A549 (cell line): ENCODE measurements at regions not wholly inside any gene's neighbourhood (a gene's known extent, or its start where the extent isn't known, plus 50 kb on each side); places are given as distances from the start of the nearest gene placed in this dataset.
A peak's percentile ranks its signal among the peaks of the same experiment; 100 is the strongest.

ENCODE experiments used
- ATAC-seq, 2 experiments: fragments of 200-7000 bp in 1 of 2; fragments of >200 bp in 1 of 2; cut with Nextera tagmentation in 1 of 2; cut with Tn5 transposase in 1 of 2; 3 replicates each; pipeline versions ENCODE4 v1.8.0 to v1.9.1; 2018 to 2020; ENCODE audit warnings: mild to moderate bottlenecking in 1 of 2, moderate library complexity in 1 of 2
- CTCF ChIA-PET: fragments of 300-600 bp; sonication (Branson Sonifier 250); formaldehyde crosslinking; extraction: SDS; loops from one replicate; lab custom pipeline; 2021; ENCODE audit warnings: antibody characterized with exemption, inconsistent platforms; lab: Yijun Ruan, JAX
- POLR2A ChIA-PET: fragments of 350-600 bp; formaldehyde crosslinking; extraction: SDS; loops from one replicate; lab custom pipeline; 2021; ENCODE audit warnings: antibody characterized with exemption, inconsistent platforms; lab: Yijun Ruan, JAX
- DNase-seq, 2 experiments: peaks; one replicate each; pipeline versions ENCODE4 v3.0.0 to v3.0.0-alpha.2; 2011 to 2016; ENCODE audit warnings: low read depth in 1 of 2, low spot score in 1 of 2
- FAIRE-seq: peaks from 2 replicates; lab custom pipeline; 2011; peaks lifted over from hg19 to GRCh38; lab: Jason Lieb, UNC
- H3K27ac ChIP-seq, 2 experiments: fragments of >200 bp; sonication (Bioruptor Twin); formaldehyde crosslinking; 3 replicates each; pipeline ENCODE4 v1.5.1; 2016 to 2017
- H3K4me1 ChIP-seq: fragments of >200 bp; sonication (Bioruptor Twin); formaldehyde crosslinking; 3 replicates; pipeline ENCODE4 v1.6.1; 2016
- H3K4me2 ChIP-seq: fragments of >200 bp; sonication (Bioruptor Twin); formaldehyde crosslinking; 3 replicates; pipeline ENCODE4 v1.6.1; 2016
- H3K4me3 ChIP-seq: fragments of >200 bp; sonication (Bioruptor Twin); formaldehyde crosslinking; 3 replicates; pipeline ENCODE4 v1.5.1; 2016
- H3K9me3 ChIP-seq: fragments of >200 bp; sonication (Bioruptor Twin); formaldehyde crosslinking; 3 replicates; pipeline ENCODE4 v1.6.1; 2016
- CBX2 ChIP-seq: fragments of 200-600 bp; sonication (generic); IDR thresholded peaks from 2 replicates; pipeline ENCODE4 v1.6.1; 2016; ENCODE audit warnings: low read depth, mild to moderate bottlenecking, borderline replicate concordance
- CEBPB ChIP-seq, 2 experiments: fragments of >200 bp in 1 of 2; sonication (Bioruptor Twin) in 1 of 2; formaldehyde crosslinking in 1 of 2; IDR thresholded peaks; 2 replicates each; pipeline ENCODE4 v1.6.1; 2012 to 2016
- CHD2 ChIP-seq: fragments of 150-350 bp; IDR thresholded peaks from 2 replicates; pipeline ENCODE4 v1.6.1; 2014; ENCODE audit warnings: low read length; ENCODE audit not compliant: partially characterized antibody
- CHD4 ChIP-seq: fragments of 200-600 bp; sonication (generic); IDR thresholded peaks from 2 replicates; pipeline ENCODE4 v1.6.1; 2016; ENCODE audit warnings: antibody characterized with exemption, mild to moderate bottlenecking, borderline replicate concordance
- EHMT2 ChIP-seq: fragments of 200-600 bp; sonication (generic); IDR thresholded peaks from 2 replicates; pipeline ENCODE4 v1.6.1; 2016; ENCODE audit warnings: antibody characterized with exemption, low read depth, mild to moderate bottlenecking, moderate library complexity
- HOXA7 ChIP-seq: fragments of 250-450 bp; sonication (Bioruptor Pico); IDR thresholded peaks from 2 replicates; pipeline ENCODE4 v1.5.0; 2020; ENCODE audit warnings: mild to moderate bottlenecking, moderate library complexity
- JUN ChIP-seq, 2 experiments: fragments of >200 bp; sonication (Bioruptor Twin); formaldehyde crosslinking; IDR thresholded peaks; 2 replicates in 1 of 2; 3 replicates in 1 of 2; pipeline ENCODE4 v1.6.1; 2016 to 2017
- KDM5A ChIP-seq: fragments of 200-600 bp; sonication (generic); IDR thresholded peaks from 2 replicates; pipeline ENCODE4 v1.6.1; 2016; ENCODE audit warnings: antibody characterized with exemption, mild to moderate bottlenecking
- MYC ChIP-seq: IDR thresholded peaks from 2 replicates; pipeline ENCODE4 v1.6.1; 2012; ENCODE audit warnings: mild to moderate bottlenecking, inconsistent platforms, low read length, improper control_type of control experiment, borderline replicate concordance
- NFE2L2 ChIP-seq: fragments of 150-350 bp; conservative IDR thresholded peaks from 2 replicates; pipeline ENCODE4 v1.6.1; 2014; ENCODE audit warnings: low read length
- NPAS2 ChIP-seq: fragments of 250-450 bp; sonication (Bioruptor Pico); IDR thresholded peaks from 2 replicates; pipeline ENCODE4 v1.8.0; 2022; ENCODE audit warnings: mild to moderate bottlenecking, moderate library complexity, borderline replicate concordance
- PHF8 ChIP-seq: fragments of 200-600 bp; sonication (generic); IDR thresholded peaks from 2 replicates; pipeline ENCODE4 v1.6.1; 2016; ENCODE audit warnings: low read depth, mild to moderate bottlenecking, antibody characterized with exemption, moderate library complexity, borderline replicate concordance
- POLR2AphosphoS2 ChIP-seq: conservative IDR thresholded peaks from 2 replicates; pipeline ENCODE4 v1.6.1; 2012; ENCODE audit warnings: low read length, improper control_type of control experiment, inconsistent platforms
- RAD21 ChIP-seq, 2 experiments: fragments of >200 bp in 1 of 2; sonication (Bioruptor Twin) in 1 of 2; formaldehyde crosslinking in 1 of 2; IDR thresholded peaks in 1 of 2; conservative IDR thresholded peaks in 1 of 2; 2 replicates in 1 of 2; 3 replicates in 1 of 2; pipeline ENCODE4 v1.6.1; 2012 to 2018; ENCODE audit warnings: inconsistent platforms in 1 of 2
- REST ChIP-seq: fragments of 200-600 bp; sonication (generic); IDR thresholded peaks from 2 replicates; pipeline ENCODE4 v1.6.1; 2016; ENCODE audit warnings: antibody characterized with exemption, mild to moderate bottlenecking, moderate library complexity
- RNF2 ChIP-seq: fragments of 200-600 bp; sonication (generic); IDR thresholded peaks from 2 replicates; pipeline ENCODE4 v1.6.1; 2016; ENCODE audit warnings: low read depth, mild to moderate bottlenecking, antibody characterized with exemption, moderate library complexity, borderline replicate concordance
- SREBF2 ChIP-seq: fragments of 450-650 bp; IDR thresholded peaks from 2 replicates; pipeline ENCODE4 v1.6.1; 2014; ENCODE audit warnings: mild to moderate bottlenecking, moderate library complexity
- TFCP2L1 ChIP-seq: fragments of 250-450 bp; sonication (Bioruptor Pico); IDR thresholded peaks from 2 replicates; pipeline ENCODE4 v1.5.0; 2021; ENCODE audit warnings: mild to moderate bottlenecking
- TP53 ChIP-seq: fragments of 250-450 bp; sonication (Bioruptor Pico); IDR thresholded peaks from 2 replicates; pipeline ENCODE4 v1.5.0; 2021; ENCODE audit warnings: mild to moderate bottlenecking, moderate library complexity
- USF2 ChIP-seq: fragments of 450-650 bp; IDR thresholded peaks from 2 replicates; pipeline ENCODE4 v1.6.1; 2014; ENCODE audit warnings: antibody characterized with exemption
- ZC3H11A ChIP-seq: fragments of 450-650 bp; IDR thresholded peaks from 2 replicates; pipeline ENCODE4 v1.6.1; 2014; ENCODE audit warnings: antibody characterized with exemption, mild to moderate bottlenecking
- ZNF302 ChIP-seq: fragments of 250-450 bp; sonication (Bioruptor Pico); IDR thresholded peaks from 2 replicates; pipeline ENCODE4 v1.9.0; 2021; ENCODE audit warnings: inconsistent platforms, mild to moderate bottlenecking, moderate library complexity
- WGBS: methylation state at CpG from one replicate; pipeline ENCODE4 v1.1.6; 2017; ENCODE audit errors: missing lambda C conversion rate; 5-methylcytosine and 5-hydroxymethylcytosine counted together
- TF ChIP-seq, protein P1 (sequence below): fragments of >200 bp; sonication (Bioruptor Twin); formaldehyde crosslinking; IDR thresholded peaks from 2 replicates; pipeline ENCODE4 v1.6.1; 2016
- TF ChIP-seq, protein P2 (sequence below): fragments of 250-450 bp; sonication (Bioruptor Pico); IDR thresholded peaks from 2 replicates; pipeline ENCODE4 v1.5.0; 2020; ENCODE audit warnings: low read depth, mild to moderate bottlenecking, moderate library complexity
- TF ChIP-seq, protein P3 (sequence below): fragments of >200 bp; sonication (Bioruptor Twin); formaldehyde crosslinking; IDR thresholded peaks from 3 replicates; pipeline ENCODE4 v1.5.1; 2016

DNA sequence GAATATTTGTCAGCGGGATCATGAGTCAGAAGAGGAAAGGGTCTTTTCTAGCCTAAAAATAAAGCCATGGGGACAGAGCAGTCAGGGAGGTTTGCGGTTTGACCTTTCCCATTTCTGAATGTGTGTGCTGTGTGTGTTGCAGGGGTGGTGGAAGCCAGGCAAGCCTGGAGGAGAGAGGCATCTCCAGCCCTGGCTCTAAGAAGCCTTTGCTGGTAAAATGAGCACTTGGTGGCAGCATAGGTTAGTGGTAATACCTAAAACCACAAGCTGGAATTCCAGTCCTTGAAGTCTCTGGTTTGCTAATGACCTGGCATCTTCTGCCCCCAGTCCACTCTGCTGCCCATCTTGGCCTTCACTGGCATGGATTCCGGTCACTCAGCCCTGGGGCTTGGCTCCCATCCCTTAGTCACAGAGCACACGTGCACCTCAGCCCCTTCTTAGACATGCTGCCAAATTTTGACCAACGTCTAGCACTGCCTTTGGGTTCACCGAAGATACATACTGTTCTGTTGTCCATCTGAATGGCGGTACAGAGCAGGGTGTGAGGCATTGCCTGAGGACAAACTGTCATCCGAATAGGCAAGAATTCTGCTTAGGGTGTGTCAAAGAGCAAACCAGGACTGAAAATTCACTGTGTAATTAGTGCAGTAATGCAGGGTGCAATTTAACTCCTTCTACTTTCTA is 52.7 kb downstream of the KCNA5 start:
- WGBS: 11% methylated on average over 8 of the region's 8 CpGs
- H3K27ac ChIP-seq: no peak overlapping the region
- H3K9me3 ChIP-seq: no peaks in the 10 kb centered on the region
- no peaks in the 10 kb centered on the region for H3K4me1 ChIP-seq
- 0 out of 6 replicates have a peak, but pooled peaks of 1 of the 2 experiments have one; percentile 36 for ATAC-seq
- DNase-seq: no peak
- FAIRE-seq: no peak
- POLR2A ChIA-PET: no interaction called here
- CTCF ChIA-PET: no interaction called here
- H3K4me2 ChIP-seq: no peak overlapping the region
- no peak overlapping the region for H3K4me3 ChIP-seq
- peak in 1 of 2 experiments; percentile 13; a peak in 1 of 5 replicates for TF ChIP-seq RAD21 (conservative IDR thresholded peaks at IDR 0.05 in 1 of 2, IDR thresholded peaks at IDR 0.05 in 1 of 2)
- TF ChIP-seq CHD2: no peak
- TF ChIP-seq, all 56 proteins: peak for 1

DNA sequence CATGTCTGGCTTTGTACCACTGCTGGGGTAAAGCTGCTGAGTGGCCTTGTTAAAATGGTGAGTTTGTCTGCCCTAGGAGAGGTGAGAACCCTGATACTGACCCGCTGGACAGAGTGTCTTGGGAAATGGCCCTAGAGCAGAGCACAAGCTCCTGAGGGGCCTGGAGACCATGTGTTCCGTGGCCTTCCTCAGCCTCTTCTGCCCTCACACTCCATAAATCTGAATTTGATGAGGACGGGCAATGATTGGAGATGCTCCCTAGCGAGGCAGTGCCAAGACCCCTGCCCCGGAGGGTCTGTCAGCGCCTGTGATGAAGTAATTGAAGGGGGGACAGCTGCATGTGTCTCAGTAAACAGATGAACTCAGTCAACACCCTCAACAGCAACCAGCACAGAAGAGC is 54.1 kb downstream of the KCNA5 start:
- ChIA-PET CTCF (interaction anchor here (0.6 to 1.3 kb wide), 2 partner anchors 14 to 33 kb away, joined by 3 read pairs; no protein-coding TSS in a partner anchor), POLR2A (no interaction called here)
- TF ChIP-seq EHMT2 (no peak), SREBF2 (no peak), POLR2AphosphoS2 (no peak), REST (no peak), ZC3H11A (no peak), TFCP2L1 (CRISPR knock-in tag) (no peak), CEBPB (IDR thresholded peaks at IDR 0.05) (no peak), KDM5A (no peak), CHD2 (no peak), NPAS2 (CRISPR knock-in tag) (no peak), USF2 (no peak), MYC (no peak), NFE2L2 (no peak)
- H3K4me3 ChIP-seq: no peak overlapping the region
- H3K9me3 ChIP-seq: no peaks in the 10 kb centered on the region
- H3K4me1 ChIP-seq: no peaks in the 10 kb centered on the region
- no peak overlapping the region for H3K27ac ChIP-seq
- DNase-seq (no peak), ATAC-seq (no peak), FAIRE-seq (no peak)
- 7% methylated on average over 6 of the region's 6 CpGs for WGBS
- no peak overlapping the region for H3K4me2 ChIP-seq

DNA sequence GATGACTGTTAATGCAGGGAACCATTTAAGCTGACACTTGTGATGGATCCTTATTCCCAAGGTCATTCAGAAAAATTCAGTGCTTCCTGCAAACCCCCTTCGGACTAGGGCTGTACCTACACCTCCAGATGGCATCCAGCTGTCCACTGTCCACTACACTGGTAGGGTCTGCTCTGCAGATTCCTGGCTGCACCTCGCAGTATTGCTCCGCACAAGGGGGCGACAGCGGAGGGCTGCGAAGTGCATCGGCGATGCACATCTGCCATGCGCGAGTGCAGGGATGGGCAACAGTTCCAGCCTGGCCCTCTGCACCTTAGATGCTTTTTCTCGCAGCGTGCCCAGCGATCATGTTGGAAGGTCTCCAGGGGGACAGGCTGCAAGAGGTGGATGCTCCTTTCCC is 55.5 kb downstream of the KCNA5 start:
- ChIA-PET POLR2A (no interaction called here), CTCF (no interaction called here)
- Histone ChIP-seq H3K4me2 (no peak overlapping the region), H3K9me3 (no peaks in the 10 kb centered on the region), H3K4me3 (no peak overlapping the region), H3K27ac (no peak overlapping the region), H3K4me1 (no peaks in the 10 kb centered on the region)
- 54% methylated on average over 13 of the region's 13 CpGs for WGBS
- DNase-seq (no peak), FAIRE-seq (no peak), ATAC-seq (no peak)
- no peak for TF ChIP-seq ZC3H11A
- no peak for TF ChIP-seq RNF2
- TF ChIP-seq, protein P1, sequence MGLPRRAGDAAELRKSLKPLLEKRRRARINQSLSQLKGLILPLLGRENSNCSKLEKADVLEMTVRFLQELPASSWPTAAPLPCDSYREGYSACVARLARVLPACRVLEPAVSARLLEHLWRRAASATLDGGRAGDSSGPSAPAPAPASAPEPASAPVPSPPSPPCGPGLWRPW: no peak
- TF ChIP-seq CBX2: no peak
- no peak for TF ChIP-seq TFCP2L1 (CRISPR knock-in tag)
- TF ChIP-seq NPAS2 (CRISPR knock-in tag): no peak
- TF ChIP-seq TP53 (CRISPR knock-in tag): no peak
- no peak for TF ChIP-seq CHD4
- TF ChIP-seq, protein P2, sequence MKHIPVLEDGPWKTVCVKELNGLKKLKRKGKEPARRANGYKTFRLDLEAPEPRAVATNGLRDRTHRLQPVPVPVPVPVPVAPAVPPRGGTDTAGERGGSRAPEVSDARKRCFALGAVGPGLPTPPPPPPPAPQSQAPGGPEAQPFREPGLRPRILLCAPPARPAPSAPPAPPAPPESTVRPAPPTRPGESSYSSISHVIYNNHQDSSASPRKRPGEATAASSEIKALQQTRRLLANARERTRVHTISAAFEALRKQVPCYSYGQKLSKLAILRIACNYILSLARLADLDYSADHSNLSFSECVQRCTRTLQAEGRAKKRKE: no peak
- no peak for TF ChIP-seq JUN (IDR thresholded peaks at IDR 0.05)
- TF ChIP-seq PHF8: no peak
- no peak for TF ChIP-seq ZNF302 (CRISPR knock-in tag)
- TF ChIP-seq, protein P3, sequence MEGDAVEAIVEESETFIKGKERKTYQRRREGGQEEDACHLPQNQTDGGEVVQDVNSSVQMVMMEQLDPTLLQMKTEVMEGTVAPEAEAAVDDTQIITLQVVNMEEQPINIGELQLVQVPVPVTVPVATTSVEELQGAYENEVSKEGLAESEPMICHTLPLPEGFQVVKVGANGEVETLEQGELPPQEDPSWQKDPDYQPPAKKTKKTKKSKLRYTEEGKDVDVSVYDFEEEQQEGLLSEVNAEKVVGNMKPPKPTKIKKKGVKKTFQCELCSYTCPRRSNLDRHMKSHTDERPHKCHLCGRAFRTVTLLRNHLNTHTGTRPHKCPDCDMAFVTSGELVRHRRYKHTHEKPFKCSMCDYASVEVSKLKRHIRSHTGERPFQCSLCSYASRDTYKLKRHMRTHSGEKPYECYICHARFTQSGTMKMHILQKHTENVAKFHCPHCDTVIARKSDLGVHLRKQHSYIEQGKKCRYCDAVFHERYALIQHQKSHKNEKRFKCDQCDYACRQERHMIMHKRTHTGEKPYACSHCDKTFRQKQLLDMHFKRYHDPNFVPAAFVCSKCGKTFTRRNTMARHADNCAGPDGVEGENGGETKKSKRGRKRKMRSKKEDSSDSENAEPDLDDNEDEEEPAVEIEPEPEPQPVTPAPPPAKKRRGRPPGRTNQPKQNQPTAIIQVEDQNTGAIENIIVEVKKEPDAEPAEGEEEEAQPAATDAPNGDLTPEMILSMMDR: no peak
- no peak for TF ChIP-seq HOXA7
